ENCODE measurements at regions not wholly inside any gene's neighbourhood (a gene's known extent, or its start where the extent isn't known, plus 50 kb on each side); places are given as distances from the start of the nearest gene placed in this dataset.

GRCh38 chr6:139605350-139605749 lies 230.9 kb upstream of the CITED2 start:
- H3K9me2 ChIP-seq (ENCODE audit: insufficient read depth): no peaks in the 10 kb centered on the region
- H3K27me3 ChIP-seq (replicated peaks; ENCODE audit: insufficient read depth): no peaks in the 10 kb centered on the region
- H3K9me3 ChIP-seq (ENCODE audit: low read depth): no peaks in the 10 kb centered on the region
- TF ChIP-seq EZH2 (IDR thresholded peaks at IDR 0.05; ENCODE audit: insufficient read depth, poor library complexity, severe bottlenecking) (no peak), EZH2phosphoT487 (IDR thresholded peaks at IDR 0.05; ENCODE audit: insufficient read depth, low read depth) (no peak)
- no peak overlapping the region for H3K9ac ChIP-seq
- H4K20me1 ChIP-seq (ENCODE audit: insufficient read depth): no peaks in the 10 kb centered on the region
- H3F3A ChIP-seq (ENCODE audit: insufficient read depth): peaks cover 16% of the 10 kb centered on the region
- H3K4me2 ChIP-seq (ENCODE audit: unreplicated experiment): no peak overlapping the region
- no peaks in the 10 kb centered on the region for H3K79me2 ChIP-seq (ENCODE audit: insufficient read depth)
- whole genome bisulfite sequencing, 2 experiments (ENCODE audit: low coverage in 1 of 2, low lambda C conversion rate in 2 of 2, missing lambda C conversion rate in 2 of 2): 30 to 39% methylated on average over 3 of the region's 3 CpGs
- H3K27ac ChIP-seq: 0 out of 2 replicates have a peak overlapping the region, but pooled peaks have one; percentile 2
- H2AFZ ChIP-seq: no peak overlapping the region
- peak; percentile 71 for DNase-seq
- in situ Hi-C loops (cut with MboI): no loop called here
- H3K4me1 ChIP-seq (ENCODE audit: insufficient read depth): no peaks in the 10 kb centered on the region
- no peak overlapping the region for H3K4me3 ChIP-seq
- H3K36me3 ChIP-seq (ENCODE audit: low read depth): no peaks in the 10 kb centered on the region

- H3K4me1 ChIP-seq (ENCODE audit: insufficient read depth): peaks cover 4% of the 10 kb centered on the region
- H3K9me3 ChIP-seq (ENCODE audit: low read depth): no peaks in the 10 kb centered on the region
- H3K4me2 ChIP-seq (ENCODE audit: unreplicated experiment): no peak overlapping the region
- H3K79me2 ChIP-seq (ENCODE audit: insufficient read depth): no peaks in the 10 kb centered on the region
- no peaks in the 10 kb centered on the region for H4K20me1 ChIP-seq (ENCODE audit: insufficient read depth)
- in situ Hi-C loops (cut with MboI): no loop called here
- H3K27ac ChIP-seq: no peak overlapping the region
- WGBS, 2 experiments (ENCODE audit: low coverage in 1 of 2, low lambda C conversion rate in 2 of 2, missing lambda C conversion rate in 2 of 2): 78 to 88% methylated on average over 2 of the region's 2 CpGs
- no peak overlapping the region for H3K4me3 ChIP-seq
- H3K9me2 ChIP-seq (ENCODE audit: insufficient read depth): no peaks in the 10 kb centered on the region
- peaks cover 31% of the 10 kb centered on the region for H3F3A ChIP-seq (ENCODE audit: insufficient read depth)
- no peaks in the 10 kb centered on the region for H3K27me3 ChIP-seq (replicated peaks; ENCODE audit: insufficient read depth)
- TF ChIP-seq EZH2phosphoT487 (IDR thresholded peaks at IDR 0.05; ENCODE audit: insufficient read depth, low read depth) (no peak), EZH2 (IDR thresholded peaks at IDR 0.05; ENCODE audit: insufficient read depth, poor library complexity, severe bottlenecking) (no peak)
- no peak for DNase-seq
- H2AFZ ChIP-seq: no peak overlapping the region
- no peaks in the 10 kb centered on the region for H3K36me3 ChIP-seq (ENCODE audit: low read depth)
- H3K9ac ChIP-seq: no peak overlapping the region
These were observed 229.1 kb upstream of the CITED2 start for GRCh38 chr6:139603581-139603980.

GRCh38 chr6:139602577-139602976 lies 228.1 kb upstream of the CITED2 start:
- no peaks in the 10 kb centered on the region for H3K36me3 ChIP-seq (ENCODE audit: low read depth)
- no peaks in the 10 kb centered on the region for H3K9me2 ChIP-seq (ENCODE audit: insufficient read depth)
- H3K79me2 ChIP-seq (ENCODE audit: insufficient read depth): no peaks in the 10 kb centered on the region
- H3K9me3 ChIP-seq (ENCODE audit: low read depth): no peaks in the 10 kb centered on the region
- WGBS, 2 experiments (ENCODE audit: low coverage in 1 of 2, low lambda C conversion rate in 2 of 2, missing lambda C conversion rate in 2 of 2): 57 to 71% methylated on average over 2 of the region's 2 CpGs
- TF ChIP-seq EZH2 (IDR thresholded peaks at IDR 0.05; ENCODE audit: insufficient read depth, poor library complexity, severe bottlenecking): no peak
- no peak overlapping the region for H3K4me2 ChIP-seq (ENCODE audit: unreplicated experiment)
- H4K20me1 ChIP-seq (ENCODE audit: insufficient read depth): no peaks in the 10 kb centered on the region
- in situ Hi-C loops (cut with MboI): no loop called here
- H3K9ac ChIP-seq: no peak overlapping the region
- no peak overlapping the region for H2AFZ ChIP-seq
- no peaks in the 10 kb centered on the region for H3K27me3 ChIP-seq (replicated peaks; ENCODE audit: insufficient read depth)
- H3K27ac ChIP-seq: no peak overlapping the region
- DNase-seq: no peak
- no peak overlapping the region for H3K4me3 ChIP-seq
- H3K4me1 ChIP-seq (ENCODE audit: insufficient read depth): peaks cover 12% of the 10 kb centered on the region
- peaks cover 38% of the 10 kb centered on the region for H3F3A ChIP-seq (ENCODE audit: insufficient read depth)

GRCh38 chr6:139600919-139601475 lies 226.5 kb upstream of the CITED2 start:
- no peaks in the 10 kb centered on the region for H4K20me1 ChIP-seq (ENCODE audit: insufficient read depth)
- H3K4me3 ChIP-seq: no peak overlapping the region
- DNase-seq: no peak
- TF ChIP-seq EZH2phosphoT487 (IDR thresholded peaks at IDR 0.05; ENCODE audit: insufficient read depth, low read depth) (no peak), EZH2 (IDR thresholded peaks at IDR 0.05; ENCODE audit: insufficient read depth, poor library complexity, severe bottlenecking) (no peak)
- in situ Hi-C loops (cut with MboI): no loop called here
- H3K4me2 ChIP-seq (ENCODE audit: unreplicated experiment): no peak overlapping the region
- 93 to 100% methylated on average over 2 of the region's 2 CpGs for WGBS, 2 experiments (ENCODE audit: low coverage in 1 of 2, low lambda C conversion rate in 2 of 2, missing lambda C conversion rate in 2 of 2)
- peaks cover 27% of the 10 kb centered on the region for H3K4me1 ChIP-seq (ENCODE audit: insufficient read depth)
- no peak overlapping the region for H3K27ac ChIP-seq
- no peaks in the 10 kb centered on the region for H3K9me3 ChIP-seq (ENCODE audit: low read depth)
- no peaks in the 10 kb centered on the region for H3K36me3 ChIP-seq (ENCODE audit: low read depth)
- H3K9me2 ChIP-seq (ENCODE audit: insufficient read depth): no peaks in the 10 kb centered on the region
- peaks cover 54% of the 10 kb centered on the region for H3F3A ChIP-seq (ENCODE audit: insufficient read depth)
- H2AFZ ChIP-seq: no peak overlapping the region
- no peaks in the 10 kb centered on the region for H3K79me2 ChIP-seq (ENCODE audit: insufficient read depth)
- no peaks in the 10 kb centered on the region for H3K27me3 ChIP-seq (replicated peaks; ENCODE audit: insufficient read depth)
- H3K9ac ChIP-seq: no peak overlapping the region

GRCh38 chr6:139600343-139600742 lies 225.9 kb upstream of the CITED2 start:
- Histone ChIP-seq H3K79me2 (ENCODE audit: insufficient read depth) (no peaks in the 10 kb centered on the region), H3K36me3 (ENCODE audit: low read depth) (no peaks in the 10 kb centered on the region), H3K9me2 (ENCODE audit: insufficient read depth) (no peaks in the 10 kb centered on the region), H3K4me1 (ENCODE audit: insufficient read depth) (peaks cover 29% of the 10 kb centered on the region), H3K4me2 (ENCODE audit: unreplicated experiment) (no peak overlapping the region), H4K20me1 (ENCODE audit: insufficient read depth) (no peaks in the 10 kb centered on the region), H3K27ac (no peak overlapping the region), H3K9ac (no peak overlapping the region), H3K27me3 (replicated peaks; ENCODE audit: insufficient read depth) (no peaks in the 10 kb centered on the region), H3K4me3 (no peak overlapping the region), H3K9me3 (ENCODE audit: low read depth) (no peaks in the 10 kb centered on the region), H2AFZ (no peak overlapping the region), H3F3A (ENCODE audit: insufficient read depth) (peaks cover 53% of the 10 kb centered on the region)
- TF ChIP-seq EZH2phosphoT487 (IDR thresholded peaks at IDR 0.05; ENCODE audit: insufficient read depth, low read depth) (no peak), EZH2 (IDR thresholded peaks at IDR 0.05; ENCODE audit: insufficient read depth, poor library complexity, severe bottlenecking) (no peak)
- in situ Hi-C loops (cut with MboI): no loop called here
- no peak for DNase-seq
- WGBS, 2 experiments (ENCODE audit: low coverage in 1 of 2, low lambda C conversion rate in 2 of 2, missing lambda C conversion rate in 2 of 2): 91 to 92% methylated on average over 3 of the region's 3 CpGs

Data from GM23248 (cell line).